GM12891 (cell line): ENCODE measurements at regions not wholly inside any gene's neighbourhood (a gene's known extent, or its start where the extent isn't known, plus 50 kb on each side); places are given as distances from the start of the nearest gene placed in this dataset.
"Not testable (repeated sequence)": the region's sequence is repeated elsewhere in the genome, so short reads cannot be mapped to it uniquely, and the experiment has no call there.

Source experiments
- PAX5 ChIP-seq: IDR thresholded peaks from 2 replicates; pipeline ENCODE4 v1.6.1; 2011; ENCODE audit warnings: low read length, moderate library complexity, mild to moderate bottlenecking; ENCODE audit not compliant: insufficient read depth, severe bottlenecking
- POLR2A ChIP-seq: IDR thresholded peaks from 2 replicates; pipeline ENCODE4 v1.6.1; 2011; ENCODE audit warnings: low read depth, low read length, control low read depth
- POLR2AphosphoS5 ChIP-seq: IDR thresholded peaks from 2 replicates; pipeline ENCODE4 v1.6.1; 2011; ENCODE audit warnings: low read depth, low read length, control low read depth
- POU2F2 ChIP-seq: IDR thresholded peaks from 2 replicates; pipeline ENCODE4 v1.6.1; 2011; ENCODE audit warnings: low read depth, mild to moderate bottlenecking, control low read depth, low read length, moderate library complexity
- SPI1 ChIP-seq: IDR thresholded peaks from 2 replicates; pipeline ENCODE4 v1.6.1; 2011; ENCODE audit warnings: low read depth, low read length, control low read depth
- TAF1 ChIP-seq: IDR thresholded peaks from 2 replicates; pipeline ENCODE4 v1.6.1; 2011; ENCODE audit warnings: low read depth, low read length, control low read depth

DNA sequence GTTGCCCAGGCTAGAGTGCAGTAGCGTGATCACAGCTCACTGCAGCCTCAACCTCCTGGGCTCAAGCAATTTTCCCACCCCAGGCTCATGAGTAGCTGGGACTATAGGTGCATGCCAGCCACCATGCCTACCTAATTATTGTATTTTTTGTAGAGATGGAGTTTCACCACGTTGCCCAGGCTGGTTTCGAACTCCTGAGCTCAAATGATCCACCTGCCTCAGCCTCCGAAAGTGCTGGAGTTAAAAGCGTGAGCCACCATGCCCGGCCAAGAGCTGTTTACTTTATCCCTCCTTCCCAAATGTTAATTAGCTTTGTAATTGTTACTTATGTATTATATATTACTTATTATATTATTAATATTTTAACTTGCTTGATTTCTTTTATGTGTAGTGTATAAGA, 70.1 kb upstream of the TPTE start:
- TF ChIP-seq POLR2A, SPI1, POLR2AphosphoS5, TAF1, POU2F2, PAX5: not testable (repeated sequence)
